Retinal pigment epithelial cell (primary cell): ENCODE measurements at regions not wholly inside any gene's neighbourhood (a gene's known extent, or its start where the extent isn't known, plus 50 kb on each side); places are given as distances from the start of the nearest gene placed in this dataset.

ENCODE experiments used
- DNase-seq: peaks from one replicate; pipeline ENCODE4 v3.0.0-alpha.2; 2010; ENCODE audit warnings: low read depth
- H3K4me3 ChIP-seq: 2 replicates; pipeline ENCODE4 v1.5.1; 2011; ENCODE audit warnings: mild to moderate bottlenecking, low read length, control low read depth, moderate library complexity
- TF ChIP-seq, protein P1 (sequence below): conservative IDR thresholded peaks from 2 replicates; pipeline ENCODE4 v1.5.1; 2011; ENCODE audit warnings: low read depth, low read length, control low read depth, inconsistent platforms

- no peak for DNase-seq
- TF ChIP-seq, protein P1, sequence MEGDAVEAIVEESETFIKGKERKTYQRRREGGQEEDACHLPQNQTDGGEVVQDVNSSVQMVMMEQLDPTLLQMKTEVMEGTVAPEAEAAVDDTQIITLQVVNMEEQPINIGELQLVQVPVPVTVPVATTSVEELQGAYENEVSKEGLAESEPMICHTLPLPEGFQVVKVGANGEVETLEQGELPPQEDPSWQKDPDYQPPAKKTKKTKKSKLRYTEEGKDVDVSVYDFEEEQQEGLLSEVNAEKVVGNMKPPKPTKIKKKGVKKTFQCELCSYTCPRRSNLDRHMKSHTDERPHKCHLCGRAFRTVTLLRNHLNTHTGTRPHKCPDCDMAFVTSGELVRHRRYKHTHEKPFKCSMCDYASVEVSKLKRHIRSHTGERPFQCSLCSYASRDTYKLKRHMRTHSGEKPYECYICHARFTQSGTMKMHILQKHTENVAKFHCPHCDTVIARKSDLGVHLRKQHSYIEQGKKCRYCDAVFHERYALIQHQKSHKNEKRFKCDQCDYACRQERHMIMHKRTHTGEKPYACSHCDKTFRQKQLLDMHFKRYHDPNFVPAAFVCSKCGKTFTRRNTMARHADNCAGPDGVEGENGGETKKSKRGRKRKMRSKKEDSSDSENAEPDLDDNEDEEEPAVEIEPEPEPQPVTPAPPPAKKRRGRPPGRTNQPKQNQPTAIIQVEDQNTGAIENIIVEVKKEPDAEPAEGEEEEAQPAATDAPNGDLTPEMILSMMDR: no peak
- H3K4me3 ChIP-seq: no peak overlapping the region
These were observed 67.5 kb upstream of the DUSP10 start for GRCh38 chr1:221809091-221810029.

- TF ChIP-seq, protein P1: no peak
- H3K4me3 ChIP-seq: no peak overlapping the region
- DNase-seq: no peak
These were observed 65.1 kb upstream of the DUSP10 start for GRCh38 chr1:221806984-221807383.

- no peak overlapping the region for H3K4me3 ChIP-seq
- no peak for DNase-seq
- TF ChIP-seq, protein P1: no peak
These were observed 64.3 kb upstream of the DUSP10 start for GRCh38 chr1:221806236-221806635.

- no peak overlapping the region for H3K4me3 ChIP-seq
- DNase-seq: no peak
- TF ChIP-seq, protein P1: no peak
These were observed 63.2 kb upstream of the DUSP10 start for GRCh38 chr1:221805121-221805520.

- no peak overlapping the region for H3K4me3 ChIP-seq
- no peak for DNase-seq
- TF ChIP-seq, protein P1: no peak
These were observed 62.4 kb upstream of the DUSP10 start for GRCh38 chr1:221804303-221804702.

DNA sequence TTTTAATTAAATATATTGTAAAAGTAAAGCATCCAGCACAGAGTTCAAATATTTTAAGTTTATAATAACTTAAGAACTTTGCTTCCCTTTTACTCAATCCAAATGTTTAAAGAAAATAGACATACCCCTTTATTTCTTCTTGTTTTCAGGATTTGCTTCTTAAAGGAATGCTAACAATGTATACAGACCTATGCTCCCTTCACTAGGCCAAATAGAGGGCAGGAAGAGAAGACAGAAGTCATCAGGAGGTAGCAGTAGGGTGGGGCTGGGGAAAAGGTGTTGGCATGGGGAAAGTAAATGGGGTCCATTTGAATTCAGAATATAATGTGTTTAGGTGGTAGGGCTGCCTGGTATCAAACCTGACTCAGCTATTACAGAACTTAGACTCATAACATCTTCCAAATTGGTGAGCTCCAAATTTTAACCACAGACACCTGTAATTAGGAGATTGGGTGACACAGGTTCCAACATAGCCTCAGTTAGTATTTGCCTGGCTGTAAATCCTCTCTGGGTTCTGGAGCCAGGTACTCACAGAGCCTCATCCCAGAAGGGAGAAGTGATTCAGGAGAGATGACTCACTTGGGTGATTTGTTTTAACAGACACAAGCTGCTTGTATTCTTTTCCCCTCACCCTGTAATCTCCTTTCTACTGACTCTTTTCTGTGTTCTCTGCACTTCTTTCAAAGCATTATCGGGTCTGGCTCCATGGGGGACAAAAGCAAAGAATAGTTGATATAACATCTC is 60.1 kb upstream of the DUSP10 start:
- TF ChIP-seq, protein P1: no peak
- no peak for DNase-seq
- no peak overlapping the region for H3K4me3 ChIP-seq

DNA sequence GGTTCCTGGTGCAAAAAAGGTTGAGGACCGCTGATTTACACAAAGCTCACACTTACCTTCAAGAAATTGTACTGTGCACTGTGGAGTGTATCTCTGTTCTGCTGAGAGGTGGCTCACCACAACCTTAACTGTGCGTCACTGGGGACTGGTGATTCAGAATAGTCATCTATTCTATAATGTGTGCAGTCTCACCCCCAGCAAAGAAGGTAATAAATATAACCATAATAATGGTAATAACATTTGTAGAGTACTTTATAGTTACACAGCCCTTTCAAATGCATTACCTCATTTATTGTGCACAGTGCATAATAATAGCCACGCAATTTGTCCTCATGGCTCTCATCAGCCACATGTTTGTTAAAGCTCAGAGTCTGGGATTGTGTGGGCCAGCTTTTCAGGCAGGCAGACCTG is 59.4 kb upstream of the DUSP10 start:
- DNase-seq: no peak
- TF ChIP-seq, protein P1: no peak
- no peak overlapping the region for H3K4me3 ChIP-seq
